Activated CD4-positive, CD25-positive, alpha-beta regulatory T cell treated with anti-CD3 and anti-CD28 coated beads, Interleukin-2, amount 50 U/mL, for 24 hours (primary cell): ENCODE measurements at regions not wholly inside any gene's neighbourhood (a gene's known extent, or its start where the extent isn't known, plus 50 kb on each side); places are given as distances from the start of the nearest gene placed in this dataset.

Experiments used
- ATAC-seq, 2 donors: fragments of 150-1000 bp; cut with Tn5 transposase; one replicate each; pipeline ENCODE4 v1.10.0; 2021; ENCODE audit warnings: mild to moderate bottlenecking in 1 of 2, moderate library complexity in 1 of 2

GRCh38 chr9:134214386-134214765 is 50.0 kb upstream of the RNU6ATAC start:
- no peak for ATAC-seq

- no peak for ATAC-seq
Observed at GRCh38 chr9:134214766-134215419, 50.5 kb upstream of the RNU6ATAC start.

- no peak for ATAC-seq
Observed at GRCh38 chr9:134215420-134215698, 51.0 kb upstream of the RNU6ATAC start.

- no peak for ATAC-seq
Observed at GRCh38 chr9:134215699-134216448, 51.5 kb upstream of the RNU6ATAC start.

DNA sequence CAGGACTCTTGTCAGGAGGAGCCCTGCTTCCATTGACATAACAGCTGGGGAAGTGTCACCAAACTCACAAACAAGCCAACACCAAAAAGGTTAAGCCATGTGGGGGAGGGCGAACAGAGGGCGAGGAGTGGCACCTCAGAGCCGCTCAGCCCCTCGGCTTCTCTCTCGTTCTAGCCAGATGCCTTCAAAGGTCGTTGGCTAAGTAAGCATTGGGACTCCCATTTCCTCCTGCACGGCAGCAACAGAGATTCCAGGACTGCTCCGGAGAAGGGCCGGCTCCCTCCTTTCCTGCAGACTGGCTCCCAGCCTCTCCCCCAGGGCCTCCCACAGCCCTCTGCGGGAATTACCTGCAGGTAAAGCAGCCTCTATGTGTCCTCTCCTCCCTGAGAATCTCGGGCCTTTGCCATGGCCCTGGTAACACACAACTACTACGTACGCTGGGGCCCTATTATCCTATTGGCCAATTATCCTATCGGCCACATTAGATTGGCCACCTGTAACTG is 52.1 kb upstream of the RNU6ATAC start:
- ATAC-seq: no peak

DNA sequence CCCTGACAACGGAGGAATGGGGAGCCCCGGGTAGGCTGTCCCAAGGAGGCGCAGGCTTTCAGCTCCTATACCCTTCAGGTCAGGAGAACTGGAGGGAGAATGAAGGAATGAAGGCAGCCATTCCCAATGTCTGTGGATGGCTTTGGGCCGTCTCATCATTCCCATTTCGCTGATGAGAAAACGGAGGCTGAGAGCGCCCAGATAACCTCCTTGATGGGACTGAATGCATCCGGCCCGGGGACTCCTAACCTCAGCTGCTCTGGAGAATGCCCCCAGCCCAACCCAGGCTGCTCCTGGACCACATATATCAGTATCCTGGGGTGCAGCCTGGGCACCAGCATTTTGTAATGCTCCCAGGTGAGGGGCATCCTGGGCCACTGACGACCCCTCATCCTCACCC is 52.6 kb upstream of the RNU6ATAC start:
- ATAC-seq: no peak

DNA sequence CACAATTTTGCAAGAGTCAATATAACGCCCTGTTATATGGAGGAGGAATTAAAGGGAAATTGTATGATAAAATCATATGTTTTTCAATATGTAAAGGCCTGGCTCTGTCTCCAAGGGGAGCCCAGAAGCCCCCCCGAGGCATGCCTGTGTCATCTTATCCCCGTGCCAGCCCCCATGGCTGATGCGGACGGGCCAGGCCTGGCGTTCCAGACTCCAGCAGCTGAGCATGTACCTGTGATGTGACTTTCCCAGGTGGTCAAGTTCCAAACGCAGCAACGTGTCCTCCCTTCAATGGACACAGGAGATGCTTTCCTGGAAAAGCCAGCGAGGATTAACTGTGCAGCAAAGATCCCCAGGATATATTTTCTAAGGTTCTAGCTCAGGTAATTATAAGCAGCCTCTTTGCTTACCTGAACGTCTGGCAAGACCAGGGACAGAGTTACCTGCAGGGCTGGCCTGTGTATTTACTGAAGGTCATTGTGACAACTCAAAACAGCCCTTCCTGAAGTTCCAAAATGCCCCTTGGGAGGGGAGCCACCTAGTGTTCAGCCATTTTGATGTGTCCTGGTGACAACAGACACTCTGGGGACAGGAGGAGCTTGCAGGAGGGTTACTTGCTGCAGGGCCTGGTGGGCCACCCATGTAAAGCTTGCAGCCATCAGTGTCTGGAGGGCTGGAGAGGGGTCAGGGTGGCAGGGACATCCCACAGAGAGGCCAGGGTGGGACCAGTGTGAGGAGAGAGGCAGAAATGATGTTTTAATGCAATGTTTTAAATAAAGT is 53.3 kb upstream of the RNU6ATAC start:
- ATAC-seq: no peak

GRCh38 chr9:134218230-134218629 is 53.9 kb upstream of the RNU6ATAC start:
- ATAC-seq: no peak

- ATAC-seq: no peak
Observed at GRCh38 chr9:134219646-134220060, 55.3 kb upstream of the RNU6ATAC start.

DNA sequence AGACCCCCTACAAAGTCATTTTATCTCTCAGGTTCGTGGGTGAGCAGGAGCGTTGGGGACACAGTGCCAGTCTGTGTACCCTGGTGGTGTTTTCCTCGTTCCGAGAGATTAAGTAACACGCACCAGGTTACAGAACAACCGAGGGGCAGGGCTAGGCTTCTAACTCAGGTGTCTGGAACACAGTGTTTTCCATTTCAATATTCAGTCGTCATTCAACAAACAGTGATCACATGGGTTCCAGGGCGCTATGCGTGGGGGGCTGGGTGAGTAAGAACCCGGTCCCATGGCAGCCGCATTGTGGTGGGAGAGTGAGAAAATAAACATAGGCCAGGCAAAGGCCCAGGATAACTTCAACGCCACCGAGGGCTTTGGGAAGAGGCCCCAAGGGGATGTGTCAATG is 55.9 kb upstream of the RNU6ATAC start:
- no peak for ATAC-seq

- no peak for ATAC-seq
Observed at GRCh38 chr9:134221273-134222017, 57.1 kb upstream of the RNU6ATAC start.

DNA sequence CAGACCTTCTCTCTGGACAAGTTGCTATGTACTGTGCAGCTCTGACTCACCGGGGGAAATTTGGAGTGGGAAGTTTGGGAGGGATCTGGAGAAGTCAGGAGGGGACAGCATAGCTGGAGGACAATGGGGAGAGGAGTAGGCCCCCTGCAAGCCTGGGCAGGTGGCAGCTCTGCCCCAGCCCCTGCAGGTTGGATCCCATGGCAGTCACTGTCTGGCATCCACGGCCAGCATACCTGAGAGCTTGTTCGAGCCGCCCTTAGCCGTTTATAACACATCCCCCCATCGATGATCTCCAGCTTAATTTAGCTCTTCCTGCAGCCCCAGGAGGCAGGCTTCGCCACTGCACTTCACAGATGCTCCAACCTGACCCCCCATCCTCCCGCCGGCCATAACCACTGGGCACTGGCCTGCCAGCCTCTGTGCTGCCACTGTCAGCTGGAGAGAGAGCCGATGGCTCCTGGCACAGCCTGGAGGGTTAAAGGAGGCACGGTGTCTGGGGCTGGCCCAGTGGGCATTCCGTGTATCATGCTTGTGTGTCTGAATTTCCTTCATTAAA is 57.7 kb upstream of the RNU6ATAC start:
- ATAC-seq: no peak

GRCh38 chr9:134223091-134223490 is 58.7 kb upstream of the RNU6ATAC start:
- no peak for ATAC-seq

- ATAC-seq: no peak
Observed at GRCh38 chr9:134223591-134224122, 59.3 kb upstream of the RNU6ATAC start.

DNA sequence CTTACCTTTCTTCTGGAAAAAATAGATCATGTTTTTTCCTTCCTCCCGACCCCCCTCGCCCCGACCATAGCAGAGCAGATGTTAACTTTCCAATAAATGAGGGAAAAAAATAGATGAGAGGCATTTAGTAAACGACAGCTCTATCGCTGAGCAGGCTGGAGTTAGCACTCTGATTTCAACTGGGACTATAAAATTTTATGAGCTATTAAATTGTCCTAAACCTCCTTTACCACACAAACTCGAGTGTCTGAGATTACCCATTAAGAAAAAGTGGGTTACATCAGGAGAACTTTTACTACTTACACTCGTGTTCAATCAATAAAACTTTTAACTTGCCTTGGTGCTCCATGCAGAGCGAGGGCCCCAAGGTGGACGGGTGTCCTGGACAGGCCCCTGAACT is 59.8 kb upstream of the RNU6ATAC start:
- ATAC-seq: no peak

DNA sequence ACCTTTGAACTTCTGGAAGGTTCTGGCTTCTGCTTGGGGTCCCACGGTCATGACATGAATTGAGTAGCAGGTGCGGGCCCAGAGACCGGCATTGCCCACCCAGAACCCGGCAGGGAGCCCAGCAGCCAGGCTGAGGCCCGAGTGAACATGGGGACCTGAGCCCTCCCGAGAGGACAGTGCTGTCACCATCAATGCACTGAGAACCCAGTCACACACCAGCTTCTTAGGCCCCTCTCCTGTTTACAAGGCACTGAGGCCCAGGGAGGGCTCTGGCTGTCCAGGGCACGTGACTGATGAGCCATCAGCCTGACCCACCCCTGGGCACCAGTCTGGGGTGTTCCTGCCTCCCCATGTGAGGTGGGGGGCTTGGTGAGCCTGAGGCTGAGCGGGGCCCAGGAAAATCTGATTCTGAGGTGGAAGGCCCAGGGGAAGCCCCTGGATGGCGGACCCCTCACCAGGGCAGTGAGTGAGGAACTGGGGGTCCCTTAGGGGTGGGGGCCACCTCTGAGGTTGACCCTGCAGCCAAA is 60.3 kb upstream of the RNU6ATAC start:
- ATAC-seq: no peak

DNA sequence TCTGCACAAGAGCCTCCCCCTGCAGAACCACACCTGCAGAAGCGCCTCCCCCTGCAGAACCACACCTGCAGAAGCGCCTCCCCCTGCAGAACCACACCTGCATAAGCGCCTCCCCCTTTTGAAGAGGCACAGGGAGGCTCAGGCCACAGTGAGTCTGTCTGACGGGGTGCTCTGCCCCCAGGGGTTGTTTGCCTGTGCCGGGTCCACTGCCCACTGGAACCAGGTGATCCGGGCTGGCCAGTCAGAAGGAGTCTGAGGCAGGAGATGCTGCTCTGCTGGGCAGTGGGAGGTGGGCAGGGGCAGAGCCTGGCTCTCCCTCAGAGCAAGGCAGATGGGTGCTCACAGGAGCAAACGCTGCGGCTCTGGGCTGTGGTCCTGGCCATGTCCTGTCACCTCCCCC is 60.8 kb upstream of the RNU6ATAC start:
- no peak for ATAC-seq

- no peak for ATAC-seq
Observed at GRCh38 chr9:134225816-134226215, 61.5 kb upstream of the RNU6ATAC start.

GRCh38 chr9:134226221-134226930 is 62.0 kb upstream of the RNU6ATAC start:
- no peak for ATAC-seq

GRCh38 chr9:134227451-134228411 is 63.4 kb upstream of the RNU6ATAC start:
- ATAC-seq: no peak
